Peyer's patch (tissue), 4 donors: ENCODE measurements at regions not wholly inside any gene's neighbourhood (a gene's known extent, or its start where the extent isn't known, plus 50 kb on each side); places are given as distances from the start of the nearest gene placed in this dataset.

ENCODE experiments used
- POLR2A ChIP-seq, 2 donors: fragments of 450-650 bp; IDR thresholded peaks; one replicate each; pipeline ENCODE4 v1.5.1; 2017; ENCODE audit warnings: antibody characterized with exemption in 2 of 2, mild to moderate bottlenecking in 2 of 2, moderate library complexity in 2 of 2
- TF ChIP-seq, protein P1 (sequence below), 6 experiments: fragments of 450-650 bp in 4 of 6; fragments of 200-600 bp in 2 of 6; sonication (generic) in 1 of 6; IDR thresholded peaks; one replicate each; pipeline ENCODE4 v1.5.1; 2017 to 2019; ENCODE audit warnings: antibody characterized with exemption in 6 of 6, mild to moderate bottlenecking in 3 of 6, moderate library complexity in 1 of 6

DNA sequence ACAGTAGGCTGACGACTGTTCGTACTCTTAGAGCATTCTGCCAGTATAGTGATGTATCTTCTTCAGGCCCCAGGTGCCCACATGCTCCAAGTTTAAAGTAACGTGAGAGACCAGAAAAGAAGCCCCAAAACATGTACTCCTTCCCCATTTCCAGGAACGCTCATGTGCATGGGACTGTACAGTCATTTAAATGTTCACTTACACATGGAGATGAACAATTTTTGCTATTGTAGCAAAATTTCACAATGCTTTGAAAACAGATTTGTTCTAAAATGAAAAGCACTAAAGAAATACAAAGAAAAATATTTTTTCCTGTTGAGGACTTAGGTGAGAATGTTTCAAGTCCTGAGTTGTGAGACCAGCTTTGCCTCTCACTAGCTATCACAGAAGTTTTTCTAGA, 269.3 kb upstream of the PRDM1 start:
- TF ChIP-seq, protein P1, sequence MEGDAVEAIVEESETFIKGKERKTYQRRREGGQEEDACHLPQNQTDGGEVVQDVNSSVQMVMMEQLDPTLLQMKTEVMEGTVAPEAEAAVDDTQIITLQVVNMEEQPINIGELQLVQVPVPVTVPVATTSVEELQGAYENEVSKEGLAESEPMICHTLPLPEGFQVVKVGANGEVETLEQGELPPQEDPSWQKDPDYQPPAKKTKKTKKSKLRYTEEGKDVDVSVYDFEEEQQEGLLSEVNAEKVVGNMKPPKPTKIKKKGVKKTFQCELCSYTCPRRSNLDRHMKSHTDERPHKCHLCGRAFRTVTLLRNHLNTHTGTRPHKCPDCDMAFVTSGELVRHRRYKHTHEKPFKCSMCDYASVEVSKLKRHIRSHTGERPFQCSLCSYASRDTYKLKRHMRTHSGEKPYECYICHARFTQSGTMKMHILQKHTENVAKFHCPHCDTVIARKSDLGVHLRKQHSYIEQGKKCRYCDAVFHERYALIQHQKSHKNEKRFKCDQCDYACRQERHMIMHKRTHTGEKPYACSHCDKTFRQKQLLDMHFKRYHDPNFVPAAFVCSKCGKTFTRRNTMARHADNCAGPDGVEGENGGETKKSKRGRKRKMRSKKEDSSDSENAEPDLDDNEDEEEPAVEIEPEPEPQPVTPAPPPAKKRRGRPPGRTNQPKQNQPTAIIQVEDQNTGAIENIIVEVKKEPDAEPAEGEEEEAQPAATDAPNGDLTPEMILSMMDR (IDR thresholded peaks at IDR 0.05) = no peak
- no peak for TF ChIP-seq POLR2A (IDR thresholded peaks at IDR 0.05)
